Inflammatory macrophage treated with lipopolysaccharide for 1 hour (primary cell): ENCODE measurements at regions not wholly inside any gene's neighbourhood (a gene's known extent, or its start where the extent isn't known, plus 50 kb on each side); places are given as distances from the start of the nearest gene placed in this dataset.
"Not testable (repeated sequence)": the region's sequence is repeated elsewhere in the genome, so short reads cannot be mapped to it uniquely, and the experiment has no call there.

ENCODE experiments used
- DNase-seq, 2 donors: peaks; one replicate each; pipeline ENCODE4 v3.0.0-alpha.2; 2020 to 2022

GRCh38 chr9:13939701-13940490, 374.0 kb downstream of the NFIB start:
- DNase-seq = no peak

DNA sequence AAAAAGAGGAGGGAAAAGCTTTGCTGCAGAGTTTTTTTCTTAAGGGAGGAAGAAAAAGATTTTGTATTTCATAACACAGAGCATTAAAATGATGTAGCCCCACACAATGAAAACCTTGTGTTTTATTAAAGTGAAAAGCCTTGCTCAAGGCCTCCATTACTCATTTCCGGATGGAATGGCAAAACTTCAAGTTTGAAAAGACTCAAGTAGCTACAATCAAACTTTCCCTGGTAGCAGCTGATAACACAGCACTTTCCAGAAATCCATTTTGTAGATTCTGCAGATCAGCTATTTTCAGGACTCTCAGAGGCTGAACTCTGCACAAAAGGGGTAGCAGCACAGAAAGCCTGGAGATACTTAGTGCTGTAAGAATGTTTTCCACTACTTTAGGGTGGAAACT, 374.8 kb downstream of the NFIB start:
- DNase-seq = no peak

GRCh38 chr9:13934416-13934815, 379.5 kb downstream of the NFIB start:
- DNase-seq = no peak

DNA sequence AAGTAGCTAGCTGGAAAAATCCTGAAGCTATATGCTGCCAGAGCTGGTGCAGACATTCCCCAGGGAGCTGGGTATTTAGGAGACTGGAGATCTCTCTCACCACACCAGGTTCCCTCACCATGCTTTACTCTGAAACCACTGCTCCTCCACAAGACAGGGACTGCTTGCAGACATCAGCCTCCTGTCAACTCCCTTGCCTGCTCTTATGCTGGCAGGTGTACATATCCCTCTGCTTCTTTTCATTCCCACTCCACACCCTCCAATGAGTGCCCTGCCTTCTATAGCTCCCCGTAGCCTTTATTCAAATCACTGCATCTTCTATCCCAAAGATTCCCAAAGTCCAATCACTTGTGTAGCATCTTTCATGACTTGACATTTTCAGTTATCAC, 380.7 kb downstream of the NFIB start:
- no peak for DNase-seq

DNA sequence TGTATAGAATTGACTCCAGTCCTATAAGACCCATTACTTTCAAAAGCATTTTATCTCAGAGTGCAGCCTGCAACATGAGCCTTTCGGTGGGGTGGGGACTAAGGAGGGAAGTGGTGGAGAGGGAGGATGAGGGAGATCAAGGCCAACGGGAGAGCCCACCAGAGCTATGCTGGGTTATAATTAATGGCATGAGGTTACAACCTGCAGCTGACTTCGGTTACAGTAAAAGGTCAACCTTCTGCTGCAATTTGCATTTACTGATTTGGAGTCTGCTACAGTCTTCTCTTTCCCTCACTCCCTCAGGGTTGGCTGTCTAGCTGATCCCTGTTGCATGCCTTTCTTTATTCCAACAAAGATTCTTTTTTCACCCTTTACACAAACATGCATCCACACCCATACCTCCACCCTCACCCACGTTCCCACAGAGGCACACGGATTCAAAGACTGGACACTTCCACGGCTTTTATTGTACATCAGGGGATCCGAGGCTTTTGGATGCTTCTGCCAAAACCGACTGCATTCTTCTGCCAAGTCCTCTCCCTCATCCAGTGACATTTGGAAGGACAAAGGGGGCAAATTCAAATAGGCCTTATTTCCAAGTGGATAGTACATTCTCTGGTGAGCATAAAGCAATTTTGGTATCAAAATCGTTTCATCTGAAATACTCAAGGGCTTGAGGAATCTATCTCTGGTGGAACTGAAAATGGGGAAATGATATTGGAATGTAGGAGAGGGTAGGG, 381.2 kb downstream of the NFIB start:
- no peak for DNase-seq

- no peak for DNase-seq
Measured at GRCh38 chr9:13929013-13929412, 384.9 kb downstream of the NFIB start.

DNA sequence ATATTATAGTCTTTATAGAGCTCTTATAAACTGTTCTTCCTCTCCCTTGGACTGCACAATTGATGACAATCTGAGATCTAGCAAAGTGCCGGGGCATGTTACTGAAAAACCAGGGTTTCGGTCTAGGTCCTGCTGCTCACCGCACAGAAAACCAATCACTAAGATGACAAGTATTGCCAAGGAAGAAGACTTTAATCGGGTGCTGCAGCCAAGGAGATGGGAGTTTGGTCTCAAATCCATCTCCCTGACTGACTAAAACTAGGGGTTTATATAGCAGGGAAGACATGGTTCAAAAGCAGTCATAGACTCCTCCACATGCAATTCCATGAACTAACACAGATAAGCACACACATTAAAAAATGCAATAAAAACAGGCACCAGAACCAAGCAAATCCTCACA, 390.6 kb downstream of the NFIB start:
- DNase-seq = no peak

DNA sequence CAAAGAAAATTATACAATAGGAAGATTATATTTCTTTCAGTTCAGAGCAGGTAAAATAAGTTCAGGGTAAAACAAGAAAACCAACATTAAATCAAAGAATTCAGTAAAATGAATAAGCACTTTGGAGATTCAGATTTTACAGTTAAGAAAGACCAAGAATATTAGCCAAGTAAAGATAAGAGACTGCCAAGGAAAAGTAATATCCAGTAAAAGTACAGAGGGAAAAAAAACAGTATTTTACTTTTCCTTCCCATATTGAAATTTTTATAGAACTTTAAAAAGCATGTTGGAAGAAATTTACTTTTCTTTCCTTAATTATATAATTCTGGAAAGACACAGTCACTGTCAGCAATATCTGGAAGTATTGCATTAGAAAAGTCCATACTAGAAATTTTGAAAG, 393.4 kb downstream of the NFIB start:
- no peak for DNase-seq

GRCh38 chr9:13919401-13919800, 394.5 kb downstream of the NFIB start:
- no peak for DNase-seq

GRCh38 chr9:13917534-13917933, 396.4 kb downstream of the NFIB start:
- no peak for DNase-seq

GRCh38 chr9:13915591-13916301, 398.2 kb downstream of the NFIB start:
- DNase-seq = no peak

- no peak for DNase-seq
Measured at GRCh38 chr9:13915131-13915530, 398.8 kb downstream of the NFIB start.

DNA sequence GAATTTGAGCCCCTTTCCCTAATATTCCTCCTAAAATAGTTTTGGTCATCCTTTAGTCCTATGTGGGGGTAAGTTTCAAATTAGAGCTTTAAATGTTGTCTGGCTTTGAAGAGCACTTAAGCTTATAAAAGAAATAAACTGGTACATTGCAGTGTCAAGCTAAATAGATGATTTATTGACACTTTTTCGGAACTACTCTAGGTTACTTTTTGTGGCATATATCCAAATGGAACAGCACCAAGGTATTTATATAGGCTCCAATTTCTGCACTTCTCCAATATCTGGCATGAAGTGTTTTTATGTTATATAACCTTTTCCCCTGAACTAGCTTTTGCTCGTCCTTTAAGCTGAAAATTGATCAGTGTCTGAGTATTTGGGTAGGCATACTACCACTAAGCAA, 402.5 kb downstream of the NFIB start:
- no peak for DNase-seq

GRCh38 chr9:13907842-13908241, 406.1 kb downstream of the NFIB start:
- not testable (repeated sequence) for DNase-seq

DNA sequence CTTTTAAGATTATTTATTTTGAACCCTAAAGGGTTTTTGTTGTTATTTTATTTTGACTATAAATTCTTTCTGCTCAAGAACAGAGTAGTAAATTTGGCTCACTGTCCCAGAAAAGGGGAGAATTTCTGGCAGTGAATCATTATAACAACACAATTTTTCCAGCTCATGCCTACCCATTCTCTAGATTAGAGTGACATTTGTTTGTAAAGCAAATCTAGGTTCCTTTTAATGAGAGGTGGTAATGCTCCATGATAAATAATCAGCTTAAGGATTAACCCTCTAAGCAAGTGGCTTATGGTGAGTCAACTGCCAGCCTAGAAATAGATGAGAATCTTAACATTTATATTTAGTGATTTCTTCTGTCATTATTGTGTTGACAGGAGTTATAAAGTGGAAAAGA, 409.2 kb downstream of the NFIB start:
- no peak for DNase-seq

DNA sequence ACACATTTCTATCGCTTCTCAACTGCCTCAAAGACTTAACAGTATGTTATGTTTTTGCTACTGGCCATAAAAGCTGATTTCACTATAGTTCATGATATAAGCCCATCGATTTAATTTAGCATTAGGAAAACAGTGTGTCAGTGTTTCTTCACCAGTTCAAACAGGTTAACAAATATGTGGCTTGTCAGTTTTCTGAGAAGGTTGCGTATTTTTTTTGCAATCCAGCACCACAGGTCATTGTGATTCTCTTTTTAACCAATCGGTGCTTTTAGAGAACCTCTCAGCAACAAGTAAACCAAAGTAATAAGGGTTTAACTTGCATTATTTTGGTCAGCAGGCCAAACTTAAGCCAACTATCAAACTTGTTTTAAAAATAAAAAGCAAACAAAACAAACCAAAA, 409.6 kb downstream of the NFIB start:
- no peak for DNase-seq

GRCh38 chr9:13902286-13903066, 411.5 kb downstream of the NFIB start:
- no peak for DNase-seq

DNA sequence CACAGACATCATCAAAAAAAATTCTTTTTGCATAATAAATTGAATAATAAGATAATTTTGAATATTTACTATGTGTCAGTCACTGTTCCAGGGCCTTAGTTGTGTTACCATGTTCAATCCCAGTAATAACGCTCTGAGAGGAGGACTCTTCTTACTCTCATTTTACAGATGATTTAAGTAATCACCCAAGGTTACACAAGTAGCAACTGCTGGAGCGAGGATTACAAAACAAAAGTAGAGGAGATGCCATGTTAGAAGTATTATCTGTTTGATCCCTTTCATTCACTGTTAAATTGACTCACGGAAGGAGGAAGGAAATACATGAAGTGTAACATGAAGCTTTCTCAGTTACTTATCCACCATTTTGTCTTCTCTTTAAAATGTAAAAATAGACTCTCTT, 412.8 kb downstream of the NFIB start:
- no peak for DNase-seq

DNA sequence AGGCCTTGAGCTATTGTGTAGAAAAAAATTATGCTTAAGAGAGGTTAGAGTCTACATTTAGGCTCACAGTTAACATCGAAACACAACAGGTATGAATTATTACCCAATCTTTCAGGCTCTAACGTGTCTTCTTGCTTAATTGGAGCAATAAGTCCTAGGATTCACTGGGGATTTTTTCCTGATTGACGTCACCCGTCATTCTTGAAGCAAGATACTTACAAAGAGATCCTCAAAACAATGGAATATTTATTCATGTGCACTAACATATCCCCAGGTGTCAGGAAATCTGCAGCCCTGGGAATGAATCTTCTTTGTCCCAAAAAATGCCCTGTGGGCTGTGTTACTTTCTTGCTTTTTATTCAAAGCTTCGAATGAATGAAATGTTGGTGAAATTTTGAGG, 413.5 kb downstream of the NFIB start:
- DNase-seq = no peak

DNA sequence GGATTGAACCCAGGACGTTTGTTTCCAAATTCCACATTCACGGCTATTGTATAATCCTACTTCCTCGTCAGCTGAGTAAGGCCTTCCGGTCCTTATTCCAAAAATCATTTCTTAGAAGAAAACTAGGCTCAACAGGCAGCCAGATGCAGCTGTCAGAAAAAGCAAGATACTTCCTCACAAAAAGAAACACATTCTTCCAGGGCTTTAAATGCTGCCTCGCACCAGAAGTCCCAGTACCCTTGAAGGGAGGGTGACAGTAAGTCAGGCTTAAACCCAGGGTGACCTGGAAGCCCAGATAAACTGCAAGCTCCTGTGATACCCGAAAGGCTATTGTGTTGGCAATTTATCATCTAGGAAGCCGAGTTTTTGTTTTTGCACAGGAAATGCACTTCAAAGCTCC, 414.0 kb downstream of the NFIB start:
- DNase-seq = no peak

DNA sequence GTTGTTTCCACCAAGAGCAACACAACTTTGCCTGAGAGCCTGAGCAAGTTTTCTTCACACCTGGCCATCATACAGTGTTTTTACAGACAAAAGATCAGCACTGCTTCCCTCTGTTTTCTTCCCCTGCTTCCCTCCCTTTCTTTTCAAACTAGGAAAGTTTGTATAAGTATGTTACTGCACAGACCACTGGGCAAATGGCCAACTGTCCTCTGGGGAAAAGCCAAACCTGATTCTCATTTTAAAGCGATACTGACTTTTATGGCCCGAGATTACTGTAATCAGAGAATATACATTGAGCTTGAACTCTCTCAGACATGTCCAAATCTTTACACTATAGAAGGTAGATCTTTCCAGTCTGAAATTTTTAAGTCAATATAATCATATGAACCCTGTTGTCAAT, 415.0 kb downstream of the NFIB start:
- no peak for DNase-seq

GRCh38 chr9:13896922-13897835, 416.8 kb downstream of the NFIB start:
- DNase-seq = no peak
